Breast epithelium (tissue), 3 donors: ENCODE measurements at regions not wholly inside any gene's neighbourhood (a gene's known extent, or its start where the extent isn't known, plus 50 kb on each side); places are given as distances from the start of the nearest gene placed in this dataset.

ENCODE experiments used
- CTCF ChIP-seq, 3 donors: fragments of 450-650 bp; IDR thresholded peaks; one replicate each; pipeline ENCODE4 v1.5.1; 2016 to 2017; ENCODE audit warnings: antibody characterized with exemption in 3 of 3, mild to moderate bottlenecking in 3 of 3, moderate library complexity in 3 of 3
- POLR2AphosphoS5 ChIP-seq, 3 donors: sonication (generic); formaldehyde crosslinking; IDR thresholded peaks; one replicate each; pipeline ENCODE4 v1.6.1; 2017; ENCODE audit warnings: antibody characterized with exemption in 3 of 3

GRCh38 chr22:48357196-48357595 lies 1470.5 kb downstream of the BRD1 start:
- TF ChIP-seq CTCF (IDR thresholded peaks at IDR 0.05) (no peak), POLR2AphosphoS5 (IDR thresholded peaks at IDR 0.05) (no peak)
